HG03025 (cell line): ENCODE measurements at regions not wholly inside any gene's neighbourhood (a gene's known extent, or its start where the extent isn't known, plus 50 kb on each side); places are given as distances from the start of the nearest gene placed in this dataset.
"Not testable (repeated sequence)": the region's sequence is repeated elsewhere in the genome, so short reads cannot be mapped to it uniquely, and the experiment has no call there.

Source experiments
- ATAC-seq: cut with Tn5 transposase; IDR thresholded peaks from one replicate; pipeline ENCODE4 v1.9.1; 2021; ENCODE audit warnings: mild to moderate bottlenecking, moderate library complexity; ENCODE audit not compliant: unreplicated experiment, low FRiP score

DNA sequence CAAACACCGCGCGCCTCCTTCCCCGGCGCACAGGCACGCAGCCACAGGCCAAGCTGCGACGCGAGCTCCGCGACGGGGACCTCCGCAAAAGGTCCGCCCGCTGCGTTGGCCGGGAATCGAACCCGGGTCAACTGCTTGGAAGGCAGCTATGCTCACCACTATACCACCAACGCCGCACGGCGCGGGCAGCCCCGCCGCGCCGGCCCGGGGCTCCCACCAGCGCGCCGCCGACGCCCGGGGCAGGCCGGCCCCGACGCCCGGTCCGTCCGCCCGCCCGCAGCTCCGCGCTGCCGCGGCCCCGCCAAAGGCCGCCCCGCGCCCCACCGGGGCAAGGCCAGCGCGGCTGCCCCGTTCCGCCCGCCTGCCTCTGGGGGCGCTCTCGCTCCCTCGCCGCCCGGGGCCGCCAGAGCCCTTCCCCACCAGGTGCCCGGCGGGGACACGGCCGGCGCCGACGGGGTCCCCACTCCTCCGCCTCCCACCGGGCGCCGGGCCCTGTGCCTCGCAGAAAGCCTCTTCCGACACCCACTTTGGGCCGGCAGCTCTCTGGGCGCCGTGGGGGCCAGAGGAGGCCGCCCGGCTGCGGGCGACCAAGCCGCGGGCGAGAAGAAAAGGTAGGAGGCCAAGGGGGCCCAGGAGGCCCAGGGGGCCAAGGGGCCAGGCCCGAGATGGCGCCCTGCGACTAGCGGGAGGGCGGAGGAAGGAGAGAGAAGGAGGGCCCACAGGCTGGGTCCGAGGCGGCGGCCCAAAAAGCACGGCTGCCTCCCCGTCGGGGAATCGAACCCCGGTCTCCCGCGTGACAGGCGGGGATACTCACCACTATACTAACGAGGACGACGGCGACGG lies 50.2 kb upstream of the FCGR2A start:
- ATAC-seq = not testable (repeated sequence)

DNA sequence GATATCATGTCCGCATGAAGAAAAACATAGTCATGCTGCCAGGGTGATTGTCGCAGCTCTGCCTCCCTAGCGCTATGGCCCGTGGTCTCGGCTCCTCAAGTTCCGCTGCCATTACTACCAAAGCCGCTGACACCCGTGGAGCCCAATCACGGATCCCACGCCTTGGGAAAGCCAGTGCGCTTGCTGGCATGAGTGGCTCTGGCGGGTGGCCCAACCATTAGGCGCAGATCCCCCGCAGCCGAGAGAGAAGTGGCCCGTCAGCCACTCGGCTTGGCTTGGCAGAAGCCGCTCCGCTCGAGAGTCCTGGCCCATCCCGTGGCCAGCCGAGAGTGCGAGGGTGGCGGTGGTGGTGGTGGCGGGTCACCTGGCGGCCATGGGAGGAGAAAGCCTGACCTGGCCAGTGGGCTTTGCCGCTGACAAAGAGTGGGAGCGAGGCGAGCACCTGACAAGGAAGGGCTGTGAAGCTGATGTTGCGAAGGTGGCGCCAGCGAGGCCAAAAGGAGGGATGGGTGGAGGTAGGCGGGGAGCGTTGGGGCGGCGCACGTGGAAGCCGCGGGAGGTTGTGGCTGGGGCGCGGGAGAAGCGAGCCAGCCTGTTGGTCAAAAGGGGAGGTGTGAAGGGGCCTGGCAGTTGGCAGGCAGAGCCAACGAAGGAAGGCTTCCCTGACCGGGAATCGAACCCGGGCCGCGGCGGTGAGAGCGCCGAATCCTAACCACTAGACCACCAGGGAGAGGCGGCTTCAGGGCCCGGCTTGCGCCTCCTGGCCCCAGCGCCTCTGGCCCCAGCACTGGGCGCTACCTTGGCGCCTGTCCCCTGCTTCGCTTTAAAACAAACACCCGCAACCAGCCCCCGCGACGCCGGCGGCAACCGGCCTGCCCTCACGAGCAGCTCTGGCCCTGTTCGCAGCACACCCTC lies 51.0 kb upstream of the FCGR2A start:
- peak; percentile 39 for ATAC-seq

DNA sequence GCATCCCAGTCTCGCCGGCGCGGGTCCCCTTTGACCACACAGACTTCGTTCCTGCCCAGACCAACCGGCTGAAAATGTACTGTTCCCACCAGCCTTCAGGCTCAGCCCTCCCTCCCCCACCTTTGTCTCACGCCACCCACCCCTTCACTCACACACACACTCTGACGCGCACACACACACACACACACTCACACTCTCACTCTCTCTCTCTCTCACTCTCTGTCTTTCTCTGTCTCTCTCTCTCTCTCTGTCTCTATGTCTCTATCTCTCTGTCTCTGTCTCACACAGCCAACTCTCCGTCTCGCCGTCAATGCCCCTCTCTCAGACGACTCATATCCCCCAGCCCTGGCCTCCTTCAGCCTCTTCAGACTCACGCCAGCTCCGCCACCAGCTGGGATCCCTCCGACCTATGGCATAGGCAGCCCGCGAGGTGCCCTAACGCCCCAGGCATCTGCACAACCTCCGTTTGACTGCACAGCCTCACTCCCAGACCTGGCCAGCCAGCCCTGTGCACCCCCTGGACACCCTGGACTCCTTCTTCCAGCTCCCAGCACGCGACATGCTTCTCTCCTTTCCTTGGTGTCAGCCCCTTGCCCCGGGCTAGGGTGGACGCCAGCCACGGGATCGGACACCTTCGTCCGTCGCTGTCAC lies 53.4 kb upstream of the FCGR2A start:
- ATAC-seq = not testable (repeated sequence)

DNA sequence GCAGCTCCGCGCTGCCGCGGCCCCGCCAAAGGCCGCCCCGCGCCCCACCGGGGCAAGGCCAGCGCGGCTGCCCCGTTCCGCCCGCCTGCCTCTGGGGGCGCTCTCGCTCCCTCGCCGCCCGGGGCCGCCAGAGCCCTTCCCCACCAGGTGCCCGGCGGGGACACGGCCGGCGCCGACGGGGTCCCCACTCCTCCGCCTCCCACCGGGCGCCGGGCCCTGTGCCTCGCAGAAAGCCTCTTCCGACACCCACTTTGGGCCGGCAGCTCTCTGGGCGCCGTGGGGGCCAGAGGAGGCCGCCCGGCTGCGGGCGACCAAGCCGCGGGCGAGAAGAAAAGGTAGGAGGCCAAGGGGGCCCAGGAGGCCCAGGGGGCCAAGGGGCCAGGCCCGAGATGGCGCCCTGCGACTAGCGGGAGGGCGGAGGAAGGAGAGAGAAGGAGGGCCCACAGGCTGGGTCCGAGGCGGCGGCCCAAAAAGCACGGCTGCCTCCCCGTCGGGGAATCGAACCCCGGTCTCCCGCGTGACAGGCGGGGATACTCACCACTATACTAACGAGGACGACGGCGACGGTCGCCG lies 57.4 kb upstream of the FCGR2A start:
- ATAC-seq = peak; percentile 24

DNA sequence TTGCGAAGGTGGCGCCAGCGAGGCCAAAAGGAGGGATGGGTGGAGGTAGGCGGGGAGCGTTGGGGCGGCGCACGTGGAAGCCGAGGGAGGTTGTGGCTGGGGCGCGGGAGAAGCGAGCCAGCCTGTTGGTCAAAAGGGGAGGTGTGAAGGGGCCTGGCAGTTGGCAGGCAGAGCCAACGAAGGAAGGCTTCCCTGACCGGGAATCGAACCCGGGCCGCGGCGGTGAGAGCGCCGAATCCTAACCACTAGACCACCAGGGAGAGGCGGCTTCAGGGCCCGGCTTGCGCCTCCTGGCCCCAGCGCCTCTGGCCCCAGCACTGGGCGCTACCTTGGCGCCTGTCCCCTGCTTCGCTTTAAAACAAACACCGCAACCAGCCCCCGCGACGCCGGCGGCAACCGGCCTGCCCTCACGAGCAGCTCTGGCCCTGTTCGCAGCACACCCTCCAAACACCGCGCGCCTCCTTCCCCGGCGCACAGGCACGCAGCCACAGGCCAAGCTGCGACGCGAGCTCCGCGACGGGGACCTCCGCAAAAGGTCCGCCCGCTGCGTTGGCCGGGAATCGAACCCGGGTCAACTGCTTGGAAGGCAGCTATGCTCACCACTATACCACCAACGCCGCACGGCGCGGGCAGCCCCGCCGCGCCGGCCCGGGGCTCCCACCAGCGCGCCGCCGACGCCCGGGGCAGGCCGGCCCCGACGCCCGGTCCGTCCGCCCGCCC lies 58.1 kb upstream of the FCGR2A start:
- ATAC-seq = peak; percentile 26

DNA sequence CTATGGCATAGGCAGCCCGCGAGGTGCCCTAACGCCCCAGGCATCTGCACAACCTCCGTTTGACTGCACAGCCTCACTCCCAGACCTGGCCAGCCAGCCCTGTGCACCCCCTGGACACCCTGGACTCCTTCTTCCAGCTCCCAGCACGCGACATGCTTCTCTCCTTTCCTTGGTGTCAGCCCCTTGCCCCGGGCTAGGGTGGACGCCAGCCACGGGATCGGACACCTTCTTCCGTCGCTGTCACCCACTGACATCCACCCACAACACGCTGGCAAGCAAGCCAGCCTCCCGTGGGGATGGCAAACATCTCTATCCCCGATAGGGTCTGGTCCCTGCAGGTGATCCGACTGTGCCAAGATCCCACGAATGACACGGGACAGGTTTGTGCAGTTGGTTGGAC lies 60.5 kb upstream of the FCGR2A start:
- ATAC-seq = not testable (repeated sequence)

DNA sequence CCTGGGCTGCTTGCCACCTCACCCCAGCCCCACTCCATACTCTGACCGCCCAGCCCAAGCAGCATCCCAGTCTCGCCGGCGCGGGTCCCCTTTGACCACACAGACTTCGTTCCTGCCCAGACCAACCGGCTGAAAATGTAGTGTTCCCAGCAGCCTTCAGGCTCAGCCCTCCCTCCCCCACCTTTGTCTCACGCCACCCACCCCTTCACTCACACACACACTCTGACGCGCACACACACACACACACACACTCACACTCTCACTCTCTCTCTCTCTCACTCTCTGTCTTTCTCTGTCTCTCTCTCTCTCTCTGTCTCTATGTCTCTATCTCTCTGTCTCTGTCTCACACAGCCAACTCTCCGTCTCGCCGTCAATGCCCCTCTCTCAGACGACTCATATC lies 61.0 kb upstream of the FCGR2A start:
- not testable (repeated sequence) for ATAC-seq

DNA sequence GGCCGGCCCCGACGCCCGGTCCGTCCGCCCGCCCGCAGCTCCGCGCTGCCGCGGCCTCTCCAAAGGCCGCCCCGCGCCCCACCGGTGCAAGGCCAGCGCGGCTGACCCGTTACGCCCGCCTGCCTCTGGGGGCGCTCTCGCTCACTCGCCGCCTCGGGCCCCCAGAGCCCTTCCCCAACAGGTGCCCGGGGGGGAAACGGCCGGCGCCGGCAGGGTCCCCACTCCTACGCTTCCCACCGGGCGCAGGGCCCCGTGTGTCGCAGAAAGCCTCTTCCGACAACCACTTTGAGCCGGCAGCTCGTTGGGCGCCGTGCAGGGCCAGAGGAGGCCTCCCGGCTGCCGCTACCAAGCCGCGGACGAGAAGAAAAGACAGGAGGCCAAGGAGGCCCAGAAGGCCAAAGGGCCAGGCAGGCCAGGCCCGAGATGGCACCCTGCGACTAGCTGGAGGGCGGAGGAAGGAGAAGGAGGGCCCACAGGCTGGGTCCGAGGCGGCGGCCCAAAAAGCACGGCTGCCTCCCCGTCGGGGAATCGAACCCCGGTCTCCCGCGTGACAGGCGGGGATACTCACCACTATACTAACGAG lies 64.9 kb upstream of the FCGR2A start:
- no peak for ATAC-seq

DNA sequence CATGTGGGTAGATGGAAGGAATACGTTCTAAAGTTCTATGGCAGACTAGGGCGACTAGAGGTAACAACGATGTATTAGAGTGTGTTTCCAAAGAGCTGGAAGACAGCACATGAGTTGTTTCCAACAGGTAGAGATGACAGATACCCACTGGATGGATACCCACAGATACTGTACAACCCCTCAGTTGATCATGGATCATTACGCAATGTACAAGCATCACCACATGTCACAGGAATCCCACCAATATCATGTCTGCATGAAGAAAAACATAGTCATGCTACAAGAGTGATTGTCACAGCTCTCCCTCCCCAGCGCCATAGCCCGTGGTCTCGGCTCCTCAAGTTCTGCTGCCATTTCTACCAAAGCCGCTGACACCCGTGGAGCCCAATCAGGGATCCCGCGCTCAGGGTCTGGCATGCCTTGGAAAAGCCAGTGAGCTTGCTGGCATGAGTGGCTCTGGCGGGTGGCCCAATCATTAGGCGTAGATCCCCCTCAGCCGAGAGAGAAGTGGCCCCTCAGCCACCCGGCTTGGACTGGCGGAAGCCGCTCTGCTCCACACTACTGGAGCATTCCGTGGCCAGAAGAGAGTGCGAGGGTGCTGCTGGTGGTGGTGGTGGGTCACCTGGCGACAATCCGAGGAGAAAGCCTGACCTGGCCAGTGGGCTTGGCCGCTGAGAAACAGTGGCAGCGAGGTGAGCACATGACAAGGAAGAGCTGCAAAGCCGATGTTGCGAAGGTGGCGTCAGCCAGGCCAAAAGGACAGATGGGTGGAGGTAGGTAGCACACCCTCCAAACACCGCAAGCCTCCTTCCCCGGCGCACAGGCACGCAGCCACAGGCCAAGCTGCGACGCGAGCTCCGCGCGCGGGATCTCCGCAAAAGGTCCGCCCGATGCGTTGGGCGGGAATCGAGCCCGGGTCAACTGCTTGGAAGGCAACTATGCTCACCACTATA lies 65.7 kb upstream of the FCGR2A start:
- no peak for ATAC-seq

DNA sequence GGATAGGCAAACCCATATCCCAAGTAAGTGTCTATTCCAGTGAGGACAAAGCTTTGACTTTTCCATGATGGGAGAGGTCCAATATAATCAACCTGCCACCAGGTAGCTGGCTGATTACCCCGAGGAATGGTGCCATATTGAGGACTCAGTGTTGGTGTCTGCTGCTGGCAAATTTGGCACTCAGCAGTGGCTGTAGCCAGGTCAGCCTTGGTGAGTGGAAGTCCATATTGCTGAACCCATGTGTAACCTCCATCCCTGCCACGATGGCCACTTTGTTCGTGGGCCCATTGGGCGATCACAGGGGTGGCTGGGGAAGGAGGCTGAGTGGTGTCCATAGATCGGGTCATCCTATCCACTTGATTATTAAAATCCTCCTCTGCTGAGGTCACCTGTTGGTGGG lies 65.5 kb upstream of the CFAP126 start:
- not testable (repeated sequence) for ATAC-seq

DNA sequence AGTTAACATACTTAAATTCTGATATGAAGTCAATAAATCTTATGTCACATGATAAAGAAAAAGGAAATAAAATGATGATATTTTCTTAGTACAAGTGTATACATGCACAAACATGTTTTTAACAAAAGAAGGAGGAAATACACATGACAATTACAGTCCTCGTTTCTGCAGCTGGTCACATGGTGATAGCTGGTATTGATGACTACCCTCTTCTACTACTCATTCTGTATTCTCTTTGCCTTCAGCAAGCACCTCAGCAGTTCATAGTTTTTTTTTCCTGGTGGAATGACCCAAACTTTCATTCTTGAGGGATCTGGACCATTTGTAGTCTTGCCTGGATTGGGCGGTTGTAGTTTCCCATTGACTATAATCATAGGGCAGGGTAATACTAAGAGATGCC lies 64.4 kb upstream of the CFAP126 start:
- ATAC-seq = no peak

DNA sequence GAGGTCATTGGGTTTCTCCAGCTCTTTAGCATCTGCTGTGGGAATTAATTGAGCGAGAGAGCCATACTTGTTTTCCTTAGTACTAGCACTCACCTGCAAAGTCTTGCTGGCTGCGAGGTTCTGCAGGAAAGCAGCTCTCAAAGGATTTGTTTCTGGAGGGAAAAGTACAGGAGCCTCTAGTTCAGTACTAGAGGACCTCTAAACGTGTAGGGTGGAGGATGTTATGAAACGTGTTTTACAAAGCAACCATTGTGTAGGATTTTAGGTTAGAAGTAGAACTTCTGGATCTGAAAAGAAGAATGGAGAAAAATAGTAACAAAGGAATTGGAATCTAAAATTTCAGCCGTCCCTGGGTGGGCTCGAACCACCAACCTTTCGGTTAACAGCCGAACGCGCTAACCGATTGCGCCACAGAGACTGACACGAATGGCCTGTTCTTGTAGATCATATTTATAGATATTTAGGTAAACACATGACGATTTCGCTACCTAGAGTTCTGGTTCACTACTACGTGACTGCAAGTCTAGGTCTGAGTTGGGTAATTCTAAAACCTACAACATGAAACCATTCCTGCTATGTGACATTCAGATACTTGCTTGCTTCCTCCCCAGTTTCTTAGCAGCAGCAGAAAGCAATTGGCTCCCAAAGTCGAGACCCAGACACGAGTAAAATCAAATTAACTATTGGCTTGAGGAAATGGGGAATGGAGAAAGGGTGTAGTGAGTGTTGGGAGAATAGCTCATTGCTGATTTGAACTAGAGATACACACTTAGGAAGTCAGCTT lies 60.2 kb upstream of the CFAP126 start:
- no peak for ATAC-seq

DNA sequence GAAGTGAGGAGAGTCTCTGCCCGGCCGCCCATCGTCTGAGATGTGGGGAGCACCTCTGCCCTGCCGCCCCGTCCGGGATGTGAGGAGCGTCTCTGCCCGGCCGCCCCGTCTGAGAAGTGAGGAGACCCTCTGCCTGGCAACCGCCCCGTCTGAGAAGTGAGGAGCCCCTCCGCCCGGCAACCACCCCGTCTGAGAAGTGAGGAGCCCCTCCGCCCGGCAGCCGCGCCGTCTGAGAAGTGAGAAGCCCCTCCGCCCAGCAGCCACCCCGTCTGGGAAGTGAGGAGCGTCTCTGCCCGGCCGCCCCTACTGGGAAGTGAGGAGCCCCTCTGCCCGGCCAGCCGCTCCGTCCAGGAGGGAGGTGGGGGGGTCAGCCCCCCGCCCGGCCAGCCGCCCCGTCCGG lies 55.2 kb upstream of the CFAP126 start:
- ATAC-seq = not testable (repeated sequence)

DNA sequence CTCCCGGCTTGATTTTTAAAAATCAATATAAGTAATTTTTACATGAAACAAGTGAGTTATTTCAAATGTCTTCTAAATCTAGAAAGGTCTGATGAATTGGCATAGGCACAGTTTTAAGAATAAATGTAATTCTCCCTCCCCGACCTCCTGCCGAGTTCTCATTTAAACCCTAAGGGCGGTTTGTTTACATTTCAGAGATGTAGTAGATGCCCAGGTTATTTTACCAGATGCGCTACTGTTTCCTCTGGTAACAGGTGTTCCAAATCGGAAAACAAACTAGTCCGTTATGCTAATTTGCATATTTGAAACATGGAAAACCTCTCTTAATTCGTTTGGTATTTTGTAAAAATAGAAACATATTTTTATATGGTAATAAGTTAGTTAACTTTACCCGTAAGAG lies 53.8 kb upstream of the CFAP126 start:
- ATAC-seq = no peak

DNA sequence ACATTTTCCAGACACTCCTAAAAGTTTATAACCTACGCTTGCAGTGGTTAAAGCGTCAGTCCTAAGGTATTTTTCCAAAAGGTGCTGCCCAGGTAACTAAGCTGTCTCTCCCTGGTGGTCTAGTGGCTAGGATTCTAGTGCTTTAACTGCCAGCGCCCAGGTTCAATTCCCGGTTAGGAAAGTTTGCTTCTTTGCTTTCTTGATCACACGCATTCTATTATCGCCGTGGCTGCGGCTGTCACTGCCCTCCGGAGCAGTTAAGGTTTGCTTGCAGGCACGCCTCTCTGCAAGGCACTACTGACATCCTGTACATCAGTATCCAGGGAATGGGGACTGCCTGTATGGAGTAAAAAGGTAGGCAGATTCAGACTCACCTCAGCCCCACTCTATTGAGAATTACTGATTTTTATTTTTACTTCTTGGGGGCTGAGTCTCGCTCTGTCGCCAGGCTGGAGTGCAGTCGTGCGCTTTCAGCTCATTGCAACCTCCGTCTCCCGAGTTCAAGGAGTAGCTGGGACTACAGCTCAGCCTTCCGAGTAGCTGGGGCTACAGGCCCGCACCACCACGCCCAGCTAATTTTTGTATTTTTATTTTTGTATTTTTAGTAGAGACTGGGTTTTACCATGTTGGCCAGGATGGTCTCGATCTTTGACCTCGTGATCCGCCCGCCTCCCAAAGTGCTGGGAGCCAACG lies 53.2 kb upstream of the CFAP126 start:
- no peak for ATAC-seq

DNA sequence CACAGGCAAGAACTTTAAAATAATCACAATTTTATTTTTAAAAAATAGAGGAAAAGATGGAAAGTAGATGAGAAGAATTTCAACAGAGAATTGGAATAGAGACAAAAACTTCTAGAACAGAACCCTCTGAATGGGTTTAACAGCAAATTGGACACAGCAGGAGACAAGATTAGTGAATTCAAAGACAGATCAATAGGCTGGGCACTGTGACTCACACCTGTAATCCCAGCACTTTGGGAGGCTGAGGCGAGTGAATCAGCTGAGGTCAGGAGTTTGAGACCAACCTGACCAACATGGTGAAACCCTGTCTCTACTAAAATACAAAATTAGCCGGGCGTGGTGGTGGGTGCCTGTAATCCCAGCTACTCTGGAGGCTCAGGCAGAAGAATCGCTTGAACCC lies 49.9 kb upstream of the CFAP126 start:
- not testable (repeated sequence) for ATAC-seq
